ENCODE measurements at regions not wholly inside any gene's neighbourhood (a gene's known extent, or its start where the extent isn't known, plus 50 kb on each side); places are given as distances from the start of the nearest gene placed in this dataset.

- TF ChIP-seq BMI1 (IDR thresholded peaks at IDR 0.05; ENCODE audit: borderline replicate concordance) = no peak
- no peak for TF ChIP-seq RELB (IDR thresholded peaks at IDR 0.05; ENCODE audit: low read depth)
- no peak for TF ChIP-seq ATF2 (IDR thresholded peaks at IDR 0.05; ENCODE audit: low read length)
- TF ChIP-seq NR2C2 (IDR thresholded peaks at IDR 0.05; ENCODE audit: borderline replicate concordance, control insufficient read depth, insufficient read length, low read depth) = no peak
- no peak for TF ChIP-seq ELK1 (IDR thresholded peaks at IDR 0.05; ENCODE audit: low read depth, low read length)
- no peak for TF ChIP-seq PML (IDR thresholded peaks at IDR 0.05; ENCODE audit: low read length)
- no peak for TF ChIP-seq MTA3 (IDR thresholded peaks at IDR 0.05; ENCODE audit: borderline replicate concordance, low read length)
- no peak for TF ChIP-seq JUNB (IDR thresholded peaks at IDR 0.05)
- TF ChIP-seq ZNF687 (IDR thresholded peaks at IDR 0.05) = no peak
- TF ChIP-seq BACH1 (IDR thresholded peaks at IDR 0.05; ENCODE audit: borderline replicate concordance) = no peak
- TF ChIP-seq ATF3 (IDR thresholded peaks at IDR 0.05; ENCODE audit: borderline replicate concordance, extremely low read depth, low read depth, low read length) = no peak
- TF ChIP-seq CTCF (IDR thresholded peaks at IDR 0.05 in 2 of 3, conservative IDR thresholded peaks at IDR 0.05 in 1 of 3; ENCODE audit: control insufficient read depth in 2 of 3, extremely low read depth in 1 of 3, insufficient read depth in 1 of 3, low read depth in 3 of 3, low read length in 3 of 3) = no peak
- TF ChIP-seq RBBP5 (conservative IDR thresholded peaks at IDR 0.05) = no peak
- SMC1A ChIA-PET (ENCODE audit: uncharacterized antibody, unreplicated experiment) = no interaction called here
- intact Hi-C loops (cut with micrococcal nuclease; ENCODE audit: unreplicated experiment) = no loop called here
- no peaks in the 10 kb centered on the region for H3K9me3 ChIP-seq (replicated peaks; ENCODE audit: control insufficient read depth, insufficient read depth, low read length)
- H3K4me3 ChIP-seq = no peak overlapping the region
- H3K9ac ChIP-seq (ENCODE audit: control insufficient read depth, insufficient read depth, low read length) = no peak overlapping the region
- BruUV-seq (replicated peaks) = no TSS peak
- DNase-seq (ENCODE audit: low read depth, low spot score) (no peak), ATAC-seq (no peak), FAIRE-seq (no peak)
- no peak overlapping the region for H2AFZ ChIP-seq (ENCODE audit: control insufficient read depth, low read depth, low read length)
- no peaks in the 10 kb centered on the region for H4K20me1 ChIP-seq (ENCODE audit: control insufficient read depth, insufficient read depth)
- no peaks in the 10 kb centered on the region for H3K36me3 ChIP-seq (ENCODE audit: control insufficient read depth in 2 of 2, insufficient read depth in 2 of 2, low read length in 1 of 2)
- no peak overlapping the region for H3K4me2 ChIP-seq (ENCODE audit: control insufficient read depth, insufficient read depth)
- CTCF ChIA-PET = no interaction called here
- RAD21 ChIA-PET (ENCODE audit: unreplicated experiment) = no interaction called here
- H3K4me1 ChIP-seq (ENCODE audit: control insufficient read depth, insufficient read depth, low read length) = no peaks in the 10 kb centered on the region
- POLR2A ChIA-PET = no interaction called here
- no peaks in the 10 kb centered on the region for H3K79me2 ChIP-seq (ENCODE audit: control insufficient read depth, insufficient read depth, low read length)
- H3K27ac ChIP-seq (ENCODE audit: control insufficient read depth, insufficient read depth) = no peak overlapping the region
- 79% methylated on average over 2 of the region's 3 CpGs for WGBS (ENCODE audit: insufficient coverage, insufficient replicate concordance, low lambda C conversion rate, missing lambda C conversion rate)
- in situ Hi-C loops (cut with MboI) = no loop called here
- H3K27me3 ChIP-seq (replicated peaks in 1 of 2; ENCODE audit: control insufficient read depth in 2 of 2, insufficient read depth in 2 of 2, low read length in 1 of 2) = no peaks in the 10 kb centered on the region
Observed at GRCh38 chr2:33712674-33713073, 113.6 kb upstream of the FAM98A start.

Data from GM12878 (cell line).